B cell (primary cell): ENCODE measurements at regions not wholly inside any gene's neighbourhood (a gene's known extent, or its start where the extent isn't known, plus 50 kb on each side); places are given as distances from the start of the nearest gene placed in this dataset.
"Not testable (repeated sequence)": the region's sequence is repeated elsewhere in the genome, so short reads cannot be mapped to it uniquely, and the experiment has no call there.

Experiments used
- ATAC-seq: fragments of 200-7000 bp; cut with Tn5 transposase; one replicate; pipeline ENCODE4 v1.10.0; 2021; ENCODE audit warnings: low read depth, mild to moderate bottlenecking, moderate number of reproducible peaks, moderate library complexity
- CTCF ChIA-PET: fragments of 350-600 bp; sonication (Branson Sonifier 250); formaldehyde crosslinking; loops from one replicate; lab custom pipeline; 2021; ENCODE audit warnings: antibody characterized with exemption, inconsistent platforms; lab: Charles Lee
- POLR2A ChIA-PET: fragments of 350-600 bp; sonication (Branson Sonifier 250); formaldehyde crosslinking; loops from one replicate; lab custom pipeline; 2021; ENCODE audit warnings: antibody characterized with exemption; lab: Charles Lee
- DNase-seq: peaks from one replicate; pipeline ENCODE4 v3.0.0; 2013
- H2AFZ ChIP-seq: 2 replicates; pipeline ENCODE4 v1.6.1; 2012; ENCODE audit warnings: mild to moderate bottlenecking, low read depth, low read length; ENCODE audit not compliant: insufficient read depth, poor library complexity, severe bottlenecking
- H3K27ac ChIP-seq, 2 donors: 1 replicate in 1 of 2; 2 replicates in 1 of 2; pipeline ENCODE4 v1.5.1; 2012 to 2013; ENCODE audit warnings: low read length in 2 of 2, mild to moderate bottlenecking in 2 of 2, moderate library complexity in 1 of 2
- H3K27me3 ChIP-seq, 4 experiments: fragments of 200-600 bp in 1 of 4; sonication (generic) in 1 of 4; replicated peaks in 1 of 4; 1 replicate in 2 of 4; 2 replicates in 2 of 4; pipeline versions ENCODE4 v1.6.1 to v1.7.0; 2013 to 2016; ENCODE audit warnings: low read length in 3 of 4, mild to moderate bottlenecking in 2 of 4, mixed read lengths in 1 of 4, moderate library complexity in 1 of 4; ENCODE audit not compliant: insufficient read depth in 4 of 4, control insufficient read depth in 3 of 4; ENCODE audit errors: control extremely low read depth in 1 of 4
- H3K36me3 ChIP-seq, 2 experiments: replicated peaks in 1 of 2; 1 replicate in 1 of 2; 2 replicates in 1 of 2; pipeline versions ENCODE4 v1.6.1 to v1.7.1; 2013; ENCODE audit warnings: low read length in 1 of 2; ENCODE audit not compliant: insufficient read depth in 2 of 2, control insufficient read depth in 1 of 2; ENCODE audit errors: control extremely low read depth in 1 of 2, extremely low read depth in 1 of 2
- H3K4me1 ChIP-seq, 2 donors: fragments of 200-600 bp in 1 of 2; sonication (generic) in 1 of 2; 1 replicate in 1 of 2; 2 replicates in 1 of 2; pipeline versions ENCODE4 v1.5.1 to v1.6.1; 2013 to 2017; ENCODE audit warnings: low read length in 2 of 2; ENCODE audit not compliant: control insufficient read depth in 2 of 2, insufficient read depth in 2 of 2
- H3K4me2 ChIP-seq: replicated peaks from 2 replicates; pipeline ENCODE3; 2012; ENCODE audit warnings: mild to moderate bottlenecking, low read depth, low read length; ENCODE audit not compliant: poor library complexity, severe bottlenecking
- H3K4me3 ChIP-seq, 5 experiments: fragments of 200-600 bp in 1 of 5; sonication (generic) in 1 of 5; 1 replicate in 3 of 5; 2 replicates in 2 of 5; pipeline versions ENCODE4 v1.5.1 to v1.7.0; 2011 to 2016; ENCODE audit warnings: low read length in 4 of 5, mild to moderate bottlenecking in 4 of 5, low read depth in 2 of 5, control low read depth in 1 of 5, moderate library complexity in 1 of 5; ENCODE audit not compliant: insufficient read depth in 1 of 5; ENCODE audit errors: control extremely low read depth in 1 of 5, extremely low read depth in 1 of 5
- H3K79me2 ChIP-seq: fragments of 200-600 bp; sonication (generic); one replicate; pipeline ENCODE4 v1.6.0; 2016; ENCODE audit warnings: low read length; ENCODE audit not compliant: control insufficient read depth, insufficient read depth
- H3K9ac ChIP-seq: fragments of 200-600 bp; sonication (generic); 2 replicates; pipeline ENCODE4 v1.6.1; 2017; ENCODE audit warnings: mild to moderate bottlenecking, low read length, moderate library complexity
- H3K9me3 ChIP-seq, 3 donors: one replicate each; pipeline versions ENCODE4 v1.6.1 to v1.7.1; 2013; ENCODE audit warnings: low read length in 2 of 3; ENCODE audit not compliant: control insufficient read depth in 2 of 3, insufficient read depth in 1 of 3; ENCODE audit errors: control extremely low read depth in 1 of 3
- H4K20me1 ChIP-seq: 2 replicates; pipeline ENCODE4 v1.6.0; 2012; ENCODE audit warnings: mild to moderate bottlenecking, low read length; ENCODE audit not compliant: insufficient read depth, control insufficient read depth, poor library complexity, severe bottlenecking
- H3K27ac Mint-ChIP-seq: one replicate; pipeline ENCODE4 v1.8.0; 2021; ENCODE audit warnings: mixed read lengths
- H3K27me3 Mint-ChIP-seq: one replicate; pipeline ENCODE4 v1.8.0; 2021; ENCODE audit warnings: mixed read lengths
- H3K4me1 Mint-ChIP-seq: one replicate; pipeline ENCODE4 v1.8.0; 2021; ENCODE audit warnings: mixed read lengths
- H3K4me3 Mint-ChIP-seq: one replicate; pipeline ENCODE4 v1.8.0; 2021; ENCODE audit warnings: mixed read lengths
- H3K9me3 Mint-ChIP-seq: one replicate; pipeline ENCODE4 v1.8.0; 2022; ENCODE audit warnings: mixed read lengths; ENCODE audit not compliant: insufficient read depth
- CTCF ChIP-seq: fragments of 200-600 bp; IDR thresholded peaks from one replicate; pipeline ENCODE4 v1.8.0; 2022; ENCODE audit warnings: antibody characterized with exemption, mild to moderate bottlenecking
- EZH2 ChIP-seq: IDR thresholded peaks from 2 replicates; pipeline ENCODE4 v1.6.1; 2012; ENCODE audit warnings: borderline replicate concordance, low read depth, mild to moderate bottlenecking, moderate library complexity, low read length; ENCODE audit not compliant: insufficient read depth, poor library complexity, severe bottlenecking
- WGBS: methylation state at CpG from one replicate; pipeline ENCODE4 v1.1.5; 2013; ENCODE audit warnings: missing lambda C conversion rate; ENCODE audit not compliant: insufficient coverage; 5-methylcytosine and 5-hydroxymethylcytosine counted together
- intact Hi-C: fragments of 100-400 bp; cut with micrococcal nuclease; formaldehyde crosslinking; loops from one replicate; pipeline ENCODE4 v1.10.0; 2022

DNA sequence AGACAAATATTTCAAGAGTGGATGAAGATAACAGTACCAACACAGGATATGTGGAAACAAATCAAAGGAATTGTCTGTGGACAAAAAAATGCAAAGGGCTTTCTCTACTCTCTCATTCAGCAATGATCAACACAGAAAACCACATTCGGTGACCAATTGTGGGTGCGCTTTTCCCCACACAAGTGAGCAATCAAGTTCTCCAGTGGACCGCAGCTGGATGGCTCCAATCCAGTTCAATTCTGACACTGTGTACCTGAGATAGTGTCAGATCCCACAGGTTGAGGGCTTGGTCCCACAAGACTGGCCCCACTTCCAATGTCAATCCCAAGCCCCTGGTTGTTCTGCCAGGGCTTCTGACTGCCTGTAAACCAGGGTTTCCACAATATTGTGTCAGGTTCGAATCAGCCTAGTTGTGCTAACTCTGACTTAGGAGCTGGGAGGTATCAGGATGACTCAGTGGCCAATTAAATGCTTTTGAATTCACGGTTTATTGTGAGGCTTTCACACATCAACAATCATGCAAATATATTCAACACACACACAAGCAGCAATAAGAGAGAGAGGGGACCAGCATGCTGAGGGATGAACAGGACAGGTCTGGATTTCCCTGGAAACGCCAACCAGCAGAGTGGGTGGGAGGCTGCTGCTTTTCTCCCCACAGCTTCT, 87.0 kb upstream of the BTG3 start:
- peaks cover 3% of the 10 kb centered on the region for H3K9me3 Mint-ChIP-seq
- peaks cover 9% of the 10 kb centered on the region for H3K27me3 Mint-ChIP-seq
- H3K9ac ChIP-seq, result no peak overlapping the region
- intact Hi-C loops, result no loop called here
- H4K20me1 ChIP-seq, result no peaks in the 10 kb centered on the region
- no peak overlapping the region for H3K4me3 ChIP-seq
- no peak overlapping the region for H3K4me2 ChIP-seq
- no peaks in the 10 kb centered on the region for H3K79me2 ChIP-seq
- H3K4me1 ChIP-seq, result no peaks in the 10 kb centered on the region
- H3K27ac ChIP-seq, result no peak overlapping the region
- H3K4me3 Mint-ChIP-seq, result no peak overlapping the region
- H3K36me3 ChIP-seq, result no peaks in the 10 kb centered on the region
- TF ChIP-seq EZH2 (no peak), CTCF (no peak)
- H3K27ac Mint-ChIP-seq, result no peak overlapping the region
- ATAC-seq (no peak), DNase-seq (no peak)
- no peaks in the 10 kb centered on the region for H3K27me3 ChIP-seq
- no peak overlapping the region for H2AFZ ChIP-seq
- ChIA-PET POLR2A (no interaction called here), CTCF (no interaction called here)
- 79% methylated on average over 5 of the region's 6 CpGs for WGBS
- no peaks in the 10 kb centered on the region for H3K4me1 Mint-ChIP-seq
- peaks cover 0 to under 1% (median 0%) of the 10 kb centered on the region in 3 donors for H3K9me3 ChIP-seq

DNA sequence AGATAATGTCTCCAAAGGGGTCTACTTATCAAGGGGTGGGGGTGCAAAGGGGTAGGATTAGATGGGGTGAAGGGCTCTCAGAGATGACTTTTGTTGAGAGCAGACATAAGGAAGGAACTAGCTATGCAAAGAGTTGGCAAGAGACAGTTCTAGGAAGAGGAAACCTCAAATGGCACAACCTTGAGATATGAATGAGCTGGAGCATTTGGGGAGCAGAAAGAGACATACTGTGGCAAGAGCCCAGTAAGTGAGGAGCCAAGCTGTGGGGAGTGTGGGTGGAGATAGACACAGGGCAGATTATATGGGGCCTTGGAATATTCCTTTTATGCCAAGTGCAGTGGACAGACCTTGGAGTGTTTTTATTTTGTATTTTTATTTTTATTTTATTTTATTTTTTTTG, 84.8 kb upstream of the BTG3 start:
- Mint-ChIP-seq H3K27me3 (peaks cover 9% of the 10 kb centered on the region), H3K4me1 (no peaks in the 10 kb centered on the region), H3K9me3 (peaks cover 3% of the 10 kb centered on the region), H3K4me3 (no peak overlapping the region), H3K27ac (no peak overlapping the region)
- CTCF ChIA-PET, result interaction anchor here (0.7 to 1.4 kb wide), 2 partner anchors 8 to 228 kb away, joined by 3 read pairs; no protein-coding TSS in a partner anchor
- DNase-seq, result no peak
- no peak overlapping the region for H2AFZ ChIP-seq
- H3K27me3 ChIP-seq, result no peaks in the 10 kb centered on the region
- peaks cover 0 to 3% (median 0%) of the 10 kb centered on the region in 3 donors for H3K9me3 ChIP-seq
- no peak overlapping the region for H3K4me3 ChIP-seq
- no peaks in the 10 kb centered on the region for H3K36me3 ChIP-seq
- TF ChIP-seq EZH2 (no peak), CTCF (no peak)
- POLR2A ChIA-PET, result no interaction called here
- H3K9ac ChIP-seq, result no peak overlapping the region
- no peak overlapping the region for H3K27ac ChIP-seq
- ATAC-seq, result no peak
- H4K20me1 ChIP-seq, result no peaks in the 10 kb centered on the region
- no peaks in the 10 kb centered on the region for H3K4me1 ChIP-seq
- intact Hi-C loops, result no loop called here
- no peaks in the 10 kb centered on the region for H3K79me2 ChIP-seq
- no peak overlapping the region for H3K4me2 ChIP-seq

- H3K4me1 Mint-ChIP-seq, H3K36me3 ChIP-seq, H3K27me3 ChIP-seq, intact Hi-C loops, H2AFZ ChIP-seq, H3K27ac Mint-ChIP-seq, H3K9me3 ChIP-seq, DNase-seq, H3K4me1 ChIP-seq, POLR2A ChIA-PET, H3K27ac ChIP-seq, H3K4me3 ChIP-seq, H3K4me3 Mint-ChIP-seq, H3K27me3 Mint-ChIP-seq, CTCF ChIA-PET, H3K4me2 ChIP-seq, H3K9me3 Mint-ChIP-seq, H3K79me2 ChIP-seq, H3K9ac ChIP-seq, H4K20me1 ChIP-seq, ATAC-seq: not testable (repeated sequence)
- 58% methylated on average over 2 of the region's 9 CpGs for whole genome bisulfite sequencing
Observed at GRCh38 chr21:17694416-17694815, 81.7 kb upstream of the BTG3 start.
